ENCODE measurements at regions not wholly inside any gene's neighbourhood (a gene's known extent, or its start where the extent isn't known, plus 50 kb on each side); places are given as distances from the start of the nearest gene placed in this dataset.

GRCh38 chr13:47064381-47064780, 167.5 kb upstream of the HTR2A start:
- intact Hi-C loops (cut with DNase I, micrococcal nuclease): no loop called here
- H3K27ac ChIP-seq (ENCODE audit: low read depth in 1 of 2, low read length in 2 of 2): no peak overlapping the region

DNA sequence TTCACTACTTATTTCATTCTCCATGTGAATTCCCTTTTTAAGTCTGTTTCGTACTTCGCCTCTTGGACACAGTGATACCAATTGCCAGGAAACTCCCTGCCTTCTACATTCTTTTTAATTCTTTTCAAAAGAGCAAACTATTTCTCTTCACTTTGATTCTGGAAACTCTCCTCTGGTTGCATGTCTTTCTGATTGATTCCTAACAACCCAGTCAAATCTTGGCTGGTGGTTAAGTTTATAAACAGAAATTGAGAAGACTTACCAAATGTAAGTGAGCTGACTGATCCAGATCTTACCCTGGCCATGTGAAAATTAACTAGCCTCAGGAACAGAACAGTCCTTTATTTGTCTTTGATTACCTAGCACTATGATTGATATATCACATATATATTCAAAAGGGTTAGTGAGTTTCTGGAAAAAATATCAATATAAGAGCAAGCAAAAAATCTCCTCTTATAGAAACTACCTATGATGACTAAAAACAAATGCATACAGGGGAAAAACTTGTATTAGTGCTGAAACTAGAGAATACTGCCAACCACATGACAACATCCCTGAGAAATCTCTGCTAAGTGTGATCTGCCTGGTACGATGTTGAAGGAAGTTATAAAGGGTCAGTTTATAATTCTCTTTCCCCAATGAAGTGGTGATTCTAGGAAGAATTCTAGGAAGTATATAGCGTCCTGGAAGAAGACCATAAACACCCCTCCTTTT, 152.6 kb upstream of the HTR2A start:
- TF ChIP-seq CTCF (IDR thresholded peaks at IDR 0.05): no peak
- peaks cover 17% of the 10 kb centered on the region for H3K27me3 Mint-ChIP-seq
- DNase-seq: no peak

More at GRCh38 chr13:47064381-47064780, 167.5 kb upstream of the HTR2A start:
- Mint-ChIP-seq H3K27me3 (peaks cover 21% of the 10 kb centered on the region), H3K4me1 (ENCODE audit: low read depth) (no peaks in the 10 kb centered on the region), H3K9me3 (peaks cover 14% of the 10 kb centered on the region), H3K4me3 (no peak overlapping the region), H3K36me3 (ENCODE audit: low read depth) (no peaks in the 10 kb centered on the region), H3K27ac (no peak overlapping the region)
- H3K27me3 ChIP-seq (ENCODE audit: control insufficient read depth in 1 of 2, insufficient read depth in 2 of 2, low read length in 2 of 2): no peaks in the 10 kb centered on the region
- no peak for TF ChIP-seq CTCF (IDR thresholded peaks at IDR 0.05)
- DNase-seq (no peak), ATAC-seq (ENCODE audit: poor library complexity) (no peak)
- no peaks in the 10 kb centered on the region for H3K36me3 ChIP-seq (ENCODE audit: insufficient read depth, low read length)
- no peak overlapping the region for H3K4me3 ChIP-seq (ENCODE audit: low read length)
- CTCF ChIA-PET: no interaction called here
- no peaks in the 10 kb centered on the region for H3K4me1 ChIP-seq (ENCODE audit: insufficient read depth, low read length)
- POLR2A ChIA-PET: no interaction called here
- H3K9me3 ChIP-seq (ENCODE audit: control insufficient read depth in 1 of 2, insufficient read depth in 1 of 2, low read length in 2 of 2): no peaks in the 10 kb centered on the region

GRCh38 chr13:47046706-47047105, 149.9 kb upstream of the HTR2A start:
- ATAC-seq (ENCODE audit: poor library complexity) (no peak), DNase-seq (no peak)
- no peaks in the 10 kb centered on the region for H3K9me3 ChIP-seq (ENCODE audit: control insufficient read depth in 1 of 2, insufficient read depth in 1 of 2, low read length in 2 of 2)
- Mint-ChIP-seq H3K4me3 (no peak overlapping the region), H3K9me3 (no peaks in the 10 kb centered on the region), H3K36me3 (ENCODE audit: low read depth) (no peaks in the 10 kb centered on the region), H3K27ac (no peak overlapping the region), H3K27me3 (peaks cover 27% of the 10 kb centered on the region), H3K4me1 (ENCODE audit: low read depth) (no peaks in the 10 kb centered on the region)
- H3K27ac ChIP-seq (ENCODE audit: low read depth in 1 of 2, low read length in 2 of 2): no peak overlapping the region
- no peak overlapping the region for H3K4me3 ChIP-seq (ENCODE audit: low read length)
- no peaks in the 10 kb centered on the region for H3K36me3 ChIP-seq (ENCODE audit: insufficient read depth, low read length)
- ChIA-PET CTCF (no interaction called here), POLR2A (no interaction called here)
- TF ChIP-seq CTCF (IDR thresholded peaks at IDR 0.05): no peak
- H3K4me1 ChIP-seq (ENCODE audit: insufficient read depth, low read length): no peaks in the 10 kb centered on the region
- intact Hi-C loops (cut with DNase I, micrococcal nuclease): no loop called here
- no peaks in the 10 kb centered on the region for H3K27me3 ChIP-seq (ENCODE audit: control insufficient read depth in 1 of 2, insufficient read depth in 2 of 2, low read length in 2 of 2)

More for the DNA sequence above, 152.6 kb upstream of the HTR2A start:
- no peak overlapping the region for H3K4me3 ChIP-seq (ENCODE audit: low read length)
- POLR2A ChIA-PET: no interaction called here
- Mint-ChIP-seq H3K4me1 (ENCODE audit: low read depth) (no peaks in the 10 kb centered on the region), H3K4me3 (no peak overlapping the region), H3K9me3 (no peaks in the 10 kb centered on the region), H3K27ac (no peak overlapping the region), H3K36me3 (ENCODE audit: low read depth) (no peaks in the 10 kb centered on the region)
- no peaks in the 10 kb centered on the region for H3K36me3 ChIP-seq (ENCODE audit: insufficient read depth, low read length)
- H3K9me3 ChIP-seq (ENCODE audit: control insufficient read depth in 1 of 2, insufficient read depth in 1 of 2, low read length in 2 of 2): no peaks in the 10 kb centered on the region
- no peaks in the 10 kb centered on the region for H3K4me1 ChIP-seq (ENCODE audit: insufficient read depth, low read length)
- no peaks in the 10 kb centered on the region for H3K27me3 ChIP-seq (ENCODE audit: control insufficient read depth in 1 of 2, insufficient read depth in 2 of 2, low read length in 2 of 2)
- H3K27ac ChIP-seq (ENCODE audit: low read depth in 1 of 2, low read length in 2 of 2): no peak overlapping the region
- CTCF ChIA-PET: no interaction called here
- intact Hi-C loops (cut with DNase I, micrococcal nuclease): no loop called here
- no peak for ATAC-seq (ENCODE audit: poor library complexity)
